HG03571 (cell line): ENCODE measurements at regions not wholly inside any gene's neighbourhood (a gene's known extent, or its start where the extent isn't known, plus 50 kb on each side); places are given as distances from the start of the nearest gene placed in this dataset.

ENCODE experiments used
- ATAC-seq: cut with Tn5 transposase; IDR thresholded peaks from one replicate; pipeline ENCODE4 v1.9.1; 2021; ENCODE audit not compliant: unreplicated experiment

GRCh38 chr1:30304080-30304479, 419.3 kb downstream of the MATN1 start:
- ATAC-seq = no peak

GRCh38 chr1:30303387-30303786, 420.0 kb downstream of the MATN1 start:
- no peak for ATAC-seq

- no peak for ATAC-seq
Observed at GRCh38 chr1:30302858-30303257, 420.5 kb downstream of the MATN1 start.

- ATAC-seq = no peak
Observed at GRCh38 chr1:30300669-30301068, 422.7 kb downstream of the MATN1 start.

- ATAC-seq = no peak
Observed at GRCh38 chr1:30299393-30299792, 424.0 kb downstream of the MATN1 start.

- no peak for ATAC-seq
Observed at GRCh38 chr1:30295674-30296073, 427.7 kb downstream of the MATN1 start.

- ATAC-seq = no peak
Observed at GRCh38 chr1:30295266-30295665, 428.1 kb downstream of the MATN1 start.

- ATAC-seq = no peak
Observed at GRCh38 chr1:30294508-30294907, 428.9 kb downstream of the MATN1 start.

GRCh38 chr1:30292451-30292850, 430.9 kb downstream of the MATN1 start:
- no peak for ATAC-seq

- ATAC-seq = no peak
Observed at GRCh38 chr1:30291526-30291925, 431.9 kb downstream of the MATN1 start.

GRCh38 chr1:30290581-30290980, 432.8 kb downstream of the MATN1 start:
- no peak for ATAC-seq

- no peak for ATAC-seq
Observed at GRCh38 chr1:30287976-30288375, 435.4 kb downstream of the MATN1 start.

- ATAC-seq = no peak
Observed at GRCh38 chr1:30286988-30287839, 436.2 kb downstream of the MATN1 start.

GRCh38 chr1:30286241-30286987, 437.0 kb downstream of the MATN1 start:
- ATAC-seq = no peak

- no peak for ATAC-seq
Observed at GRCh38 chr1:30285501-30285932, 437.9 kb downstream of the MATN1 start.

GRCh38 chr1:30284728-30285475, 438.5 kb downstream of the MATN1 start:
- no peak for ATAC-seq

- no peak for ATAC-seq
Observed at GRCh38 chr1:30284226-30284625, 439.2 kb downstream of the MATN1 start.

GRCh38 chr1:30283199-30283962, 440.0 kb downstream of the MATN1 start:
- no peak for ATAC-seq

GRCh38 chr1:30280572-30280971, 442.8 kb downstream of the MATN1 start:
- no peak for ATAC-seq

GRCh38 chr1:30277911-30278310, 445.5 kb downstream of the MATN1 start:
- no peak for ATAC-seq

GRCh38 chr1:30277415-30277814, 446.0 kb downstream of the MATN1 start:
- no peak for ATAC-seq
